ENCODE measurements at regions not wholly inside any gene's neighbourhood (a gene's known extent, or its start where the extent isn't known, plus 50 kb on each side); places are given as distances from the start of the nearest gene placed in this dataset.

DNA sequence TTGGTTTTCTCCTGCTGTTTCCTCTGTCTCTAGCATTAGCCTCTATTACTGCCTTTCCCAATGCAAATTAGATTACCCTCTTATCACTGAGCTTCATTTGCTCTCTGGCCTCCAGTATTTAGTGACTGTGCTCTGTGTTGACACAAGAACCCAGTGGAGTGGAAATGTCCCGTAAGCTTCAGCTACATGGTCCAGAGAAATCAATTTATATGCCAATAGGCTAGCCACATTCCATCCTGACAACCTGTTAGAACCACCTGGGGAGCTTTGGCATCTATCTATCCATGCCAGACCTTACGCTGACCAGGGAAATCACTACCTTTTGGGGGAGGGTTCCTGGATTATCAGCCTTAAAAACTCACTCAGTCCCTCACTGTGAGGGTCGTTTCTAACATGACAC, 459.6 kb downstream of the UTRN start:
- no peak for TF ChIP-seq CTCF (IDR thresholded peaks at IDR 0.05; ENCODE audit: low read depth, low read length)
- no peaks in the 10 kb centered on the region for H3K36me3 ChIP-seq
- H3K27me3 ChIP-seq (ENCODE audit: insufficient read depth, low read depth, severe bottlenecking): no peaks in the 10 kb centered on the region
- no peak overlapping the region for H3K4me3 ChIP-seq (ENCODE audit: low read depth, low read length)
- no peaks in the 10 kb centered on the region for H3K9me3 ChIP-seq (ENCODE audit: severe bottlenecking)
- DNase-seq: no peak
- no peak overlapping the region for H3K27ac ChIP-seq

GRCh38 chr6:144745439-144745838, 460.3 kb downstream of the UTRN start:
- Histone ChIP-seq H3K27me3 (ENCODE audit: insufficient read depth, low read depth, severe bottlenecking) (no peaks in the 10 kb centered on the region), H3K9me3 (ENCODE audit: severe bottlenecking) (no peaks in the 10 kb centered on the region), H3K4me3 (ENCODE audit: low read depth, low read length) (no peak overlapping the region), H3K36me3 (no peaks in the 10 kb centered on the region), H3K27ac (peak overlapping the region; percentile 53)
- TF ChIP-seq CTCF (IDR thresholded peaks at IDR 0.05; ENCODE audit: low read depth, low read length): no peak
- no peak for DNase-seq

DNA sequence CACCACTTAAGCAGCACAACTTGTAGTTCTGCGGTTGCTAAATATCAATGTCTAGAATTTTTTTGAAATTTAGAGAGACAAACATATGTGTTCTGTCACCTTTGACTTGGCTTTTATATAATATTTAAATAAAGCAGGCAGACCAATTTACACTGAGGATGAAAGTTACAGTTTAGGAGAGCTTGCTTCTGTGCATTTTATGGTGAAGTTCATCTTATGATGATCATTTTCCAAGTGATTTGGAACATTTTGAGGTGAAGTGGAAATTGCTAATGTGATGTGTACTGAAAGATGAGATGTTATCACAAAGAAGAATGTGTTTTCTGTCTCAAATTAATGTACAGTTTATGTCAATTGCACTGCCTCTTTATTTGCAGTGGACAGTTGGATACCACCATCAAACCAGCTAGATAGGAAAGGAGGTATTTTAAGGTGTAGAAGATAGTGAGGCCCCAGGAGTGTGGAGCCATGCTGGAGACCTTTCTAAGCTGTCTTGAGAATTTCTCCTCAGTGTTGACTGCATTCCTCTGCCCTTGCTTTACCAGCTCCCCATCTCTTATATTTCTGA, 461.9 kb downstream of the UTRN start:
- DNase-seq: no peak
- Histone ChIP-seq H3K9me3 (ENCODE audit: severe bottlenecking) (no peaks in the 10 kb centered on the region), H3K27ac (no peak overlapping the region), H3K4me3 (ENCODE audit: low read depth, low read length) (no peak overlapping the region), H3K36me3 (no peaks in the 10 kb centered on the region), H3K27me3 (ENCODE audit: insufficient read depth, low read depth, severe bottlenecking) (no peaks in the 10 kb centered on the region)
- TF ChIP-seq CTCF (IDR thresholded peaks at IDR 0.05; ENCODE audit: low read depth, low read length): no peak

DNA sequence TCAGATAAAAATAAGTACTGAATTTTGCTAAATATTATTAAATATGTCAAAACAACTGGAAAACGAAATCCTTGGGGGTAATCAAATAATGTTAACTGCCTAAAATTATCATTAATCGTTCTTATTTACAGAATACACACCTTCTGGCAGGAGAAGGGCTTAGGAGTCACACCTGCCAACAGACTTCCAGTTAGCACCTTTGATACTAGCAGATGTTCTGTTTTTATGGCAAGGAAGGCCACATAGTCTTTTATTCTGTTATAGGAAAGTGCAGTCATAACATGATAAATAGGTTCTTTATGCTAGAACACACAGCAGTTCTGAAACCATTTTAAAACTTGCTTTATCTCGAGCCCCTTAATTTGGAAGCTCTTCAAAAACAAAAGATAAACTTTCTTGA, 464.1 kb downstream of the UTRN start:
- no peak for DNase-seq
- TF ChIP-seq CTCF (IDR thresholded peaks at IDR 0.05; ENCODE audit: low read depth, low read length): no peak
- H3K27me3 ChIP-seq (ENCODE audit: insufficient read depth, low read depth, severe bottlenecking): no peaks in the 10 kb centered on the region
- no peak overlapping the region for H3K27ac ChIP-seq
- no peaks in the 10 kb centered on the region for H3K36me3 ChIP-seq
- no peaks in the 10 kb centered on the region for H3K9me3 ChIP-seq (ENCODE audit: severe bottlenecking)
- H3K4me3 ChIP-seq (ENCODE audit: low read depth, low read length): no peak overlapping the region

DNA sequence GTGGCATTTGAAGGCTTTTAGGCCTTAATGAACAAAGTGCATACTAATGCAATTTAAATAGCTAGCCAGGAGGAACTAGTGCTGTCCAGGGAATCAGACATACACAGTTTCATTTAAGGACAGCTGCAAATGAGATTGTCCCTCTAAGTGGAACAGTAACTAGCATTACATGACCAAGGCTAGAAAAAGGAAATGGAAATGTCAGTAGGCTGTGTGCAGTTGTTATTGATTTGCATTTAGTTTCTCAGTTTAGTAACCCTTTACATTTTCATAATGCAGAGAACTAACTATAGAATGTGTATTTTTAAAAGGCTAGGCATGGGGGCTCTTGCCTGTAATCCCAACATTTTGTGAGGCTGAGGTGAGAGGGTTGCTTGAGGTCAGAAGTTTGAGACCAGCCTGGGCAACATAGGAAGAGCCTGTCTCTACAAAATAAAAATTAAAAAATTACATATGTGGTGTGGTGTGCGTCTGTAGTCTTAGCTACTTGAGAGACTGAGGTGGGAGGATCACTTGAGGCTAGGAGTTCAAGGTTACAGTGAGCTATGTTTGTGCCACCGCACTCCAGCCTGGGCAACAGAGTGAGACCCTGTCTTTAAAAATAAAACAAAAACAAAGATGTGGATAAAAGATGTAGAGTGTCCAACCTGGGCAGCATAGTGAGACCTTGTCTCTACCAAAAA, 468.0 kb downstream of the UTRN start:
- DNase-seq: no peak
- H3K27me3 ChIP-seq (ENCODE audit: insufficient read depth, low read depth, severe bottlenecking): no peaks in the 10 kb centered on the region
- no peak for TF ChIP-seq CTCF (IDR thresholded peaks at IDR 0.05; ENCODE audit: low read depth, low read length)
- H3K36me3 ChIP-seq: no peaks in the 10 kb centered on the region
- no peak overlapping the region for H3K27ac ChIP-seq
- no peaks in the 10 kb centered on the region for H3K9me3 ChIP-seq (ENCODE audit: severe bottlenecking)
- H3K4me3 ChIP-seq (ENCODE audit: low read depth, low read length): no peak overlapping the region

- Histone ChIP-seq H3K36me3 (no peaks in the 10 kb centered on the region), H3K27ac (no peak overlapping the region), H3K4me3 (ENCODE audit: low read depth, low read length) (no peak overlapping the region), H3K27me3 (ENCODE audit: insufficient read depth, low read depth, severe bottlenecking) (no peaks in the 10 kb centered on the region), H3K9me3 (ENCODE audit: severe bottlenecking) (no peaks in the 10 kb centered on the region)
- no peak for TF ChIP-seq CTCF (IDR thresholded peaks at IDR 0.05; ENCODE audit: low read depth, low read length)
- DNase-seq: no peak
Observed at GRCh38 chr6:144756469-144756868, 471.3 kb downstream of the UTRN start.

Data from WERI-Rb-1 (cell line).